NCI-H2107 treated with DMSO at 0.1 percent for 48 hours (cell line): ENCODE measurements at regions not wholly inside any gene's neighbourhood (a gene's known extent, or its start where the extent isn't known, plus 50 kb on each side); places are given as distances from the start of the nearest gene placed in this dataset.
"Not testable (repeated sequence)": the region's sequence is repeated elsewhere in the genome, so short reads cannot be mapped to it uniquely, and the experiment has no call there.

Experiments used
- DNase-seq: peaks from one replicate; lab custom pipeline; 2025; ENCODE audit not compliant: unreplicated experiment; lab: John Stamatoyannopoulos, UW

GRCh38 chr2:187775196-187775595 lies 221.0 kb upstream of the TFPI start:
- no peak for DNase-seq

GRCh38 chr2:187775651-187776050 lies 221.4 kb upstream of the TFPI start:
- no peak for DNase-seq

- no peak for DNase-seq
Measured at GRCh38 chr2:187782301-187782700, 228.1 kb upstream of the TFPI start.

GRCh38 chr2:187783446-187783845 lies 229.2 kb upstream of the TFPI start:
- DNase-seq = no peak

GRCh38 chr2:187784138-187784537 lies 229.9 kb upstream of the TFPI start:
- DNase-seq = not testable (repeated sequence)

- DNase-seq = no peak
Measured at GRCh38 chr2:187799601-187800000, 245.4 kb upstream of the TFPI start.

GRCh38 chr2:187803816-187804215 lies 249.6 kb upstream of the TFPI start:
- no peak for DNase-seq

- no peak for DNase-seq
Measured at GRCh38 chr2:187815113-187815512, 260.9 kb upstream of the TFPI start.

GRCh38 chr2:187819624-187820023 lies 265.4 kb upstream of the TFPI start:
- no peak for DNase-seq

- no peak for DNase-seq
Measured at GRCh38 chr2:187825108-187825507, 270.9 kb upstream of the TFPI start.

- DNase-seq = no peak
Measured at GRCh38 chr2:187826023-187826422, 271.8 kb upstream of the TFPI start.

- no peak for DNase-seq
Measured at GRCh38 chr2:187834787-187835186, 280.6 kb upstream of the TFPI start.

- no peak for DNase-seq
Measured at GRCh38 chr2:187838690-187839089, 284.5 kb upstream of the TFPI start.

GRCh38 chr2:187842315-187842714 lies 288.1 kb upstream of the TFPI start:
- DNase-seq = no peak

GRCh38 chr2:187842978-187843847 lies 289.0 kb upstream of the TFPI start:
- DNase-seq = no peak

GRCh38 chr2:187847245-187848208 lies 293.3 kb upstream of the TFPI start:
- DNase-seq = no peak

GRCh38 chr2:187851955-187852561 lies 297.8 kb upstream of the TFPI start:
- DNase-seq = no peak

- no peak for DNase-seq
Measured at GRCh38 chr2:187853381-187853791, 299.2 kb upstream of the TFPI start.

GRCh38 chr2:187854801-187855200 lies 300.6 kb upstream of the TFPI start:
- no peak for DNase-seq

GRCh38 chr2:187855689-187856088 lies 301.5 kb upstream of the TFPI start:
- DNase-seq = no peak

- no peak for DNase-seq
Measured at GRCh38 chr2:187857826-187858225, 303.6 kb upstream of the TFPI start.
